Stimulated activated CD8-positive, alpha-beta memory T cell treated with anti-CD3 and anti-CD28 coated beads, Interleukin-4, amount 100 ng/mL, for 24 hours (primary cell): ENCODE measurements at regions not wholly inside any gene's neighbourhood (a gene's known extent, or its start where the extent isn't known, plus 50 kb on each side); places are given as distances from the start of the nearest gene placed in this dataset.
"Not testable (repeated sequence)": the region's sequence is repeated elsewhere in the genome, so short reads cannot be mapped to it uniquely, and the experiment has no call there.

Source experiments
- DNase-seq: peaks from one replicate; pipeline ENCODE4 v3.0.0-alpha.2; 2020; ENCODE audit warnings: low read depth

DNA sequence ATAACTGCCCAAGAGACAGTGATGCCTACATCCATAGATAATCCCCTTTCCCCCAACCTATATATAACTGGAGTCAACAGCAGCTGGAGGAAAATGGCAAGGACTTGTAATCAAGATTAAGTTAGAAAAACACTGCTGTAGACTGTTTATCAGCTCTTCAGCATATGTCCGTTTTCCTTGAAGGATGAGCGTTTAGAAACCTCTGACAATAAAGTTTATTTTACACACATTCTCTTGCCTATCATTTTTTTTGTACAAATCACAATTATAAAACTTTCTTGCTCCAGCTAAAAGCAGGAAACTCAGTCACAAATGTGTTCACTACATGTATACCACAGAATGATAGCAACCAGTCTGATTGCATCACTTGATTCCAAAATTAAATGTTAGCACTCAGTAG lies 50.8 kb downstream of the PPIAL4G start:
- DNase-seq, result not testable (repeated sequence)

DNA sequence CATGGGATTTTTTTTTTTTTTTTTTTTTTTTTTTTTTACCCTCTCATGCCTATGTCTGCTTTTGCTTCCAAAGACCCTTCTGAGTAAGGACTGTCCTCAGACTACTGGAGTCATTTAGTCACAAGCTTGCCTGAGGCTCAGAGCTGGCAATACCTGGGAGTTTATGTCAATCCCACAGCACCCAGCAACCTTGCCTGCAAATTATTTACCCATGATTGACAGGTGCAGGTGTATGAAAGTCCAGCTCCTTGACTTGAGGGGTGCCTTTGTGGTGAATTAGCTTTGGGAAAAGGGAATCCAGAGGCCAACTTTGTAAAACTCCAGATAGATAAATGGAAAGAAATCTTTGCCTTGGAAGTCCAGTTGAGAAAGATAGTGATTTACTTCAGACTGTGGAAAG lies 53.2 kb downstream of the PPIAL4G start:
- not testable (repeated sequence) for DNase-seq

DNA sequence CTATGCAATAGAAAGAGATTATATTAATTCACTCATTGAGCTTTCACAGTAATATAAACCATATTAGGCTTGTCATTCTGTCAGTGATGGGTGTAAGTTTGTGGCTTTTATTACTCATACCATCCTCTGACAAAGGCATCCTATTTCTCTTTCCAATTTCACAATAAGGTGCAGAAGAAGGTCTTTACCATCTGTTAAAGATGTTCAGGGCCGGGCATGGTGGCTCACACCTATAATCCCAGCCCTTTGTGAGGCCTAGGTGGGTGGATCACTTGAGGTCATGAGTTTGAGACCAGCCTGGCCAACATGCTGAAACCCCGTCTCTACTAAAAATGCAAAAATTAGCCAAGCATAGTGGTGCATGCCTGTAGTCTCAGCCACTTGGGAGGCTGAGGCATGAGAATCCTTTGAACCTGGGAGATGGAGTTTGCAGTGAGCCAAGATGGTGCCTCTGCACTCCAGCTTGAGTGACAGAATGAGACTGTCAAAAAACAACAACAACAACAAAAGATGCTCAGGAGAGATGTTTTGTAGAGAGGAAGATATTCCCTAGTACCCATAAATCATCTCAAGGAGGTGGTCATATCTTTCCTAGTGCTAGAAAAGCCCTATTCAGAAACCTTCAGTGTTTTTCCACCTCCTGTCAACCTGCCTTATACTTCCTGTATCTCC lies 56.0 kb downstream of the PPIAL4G start:
- not testable (repeated sequence) for DNase-seq

DNA sequence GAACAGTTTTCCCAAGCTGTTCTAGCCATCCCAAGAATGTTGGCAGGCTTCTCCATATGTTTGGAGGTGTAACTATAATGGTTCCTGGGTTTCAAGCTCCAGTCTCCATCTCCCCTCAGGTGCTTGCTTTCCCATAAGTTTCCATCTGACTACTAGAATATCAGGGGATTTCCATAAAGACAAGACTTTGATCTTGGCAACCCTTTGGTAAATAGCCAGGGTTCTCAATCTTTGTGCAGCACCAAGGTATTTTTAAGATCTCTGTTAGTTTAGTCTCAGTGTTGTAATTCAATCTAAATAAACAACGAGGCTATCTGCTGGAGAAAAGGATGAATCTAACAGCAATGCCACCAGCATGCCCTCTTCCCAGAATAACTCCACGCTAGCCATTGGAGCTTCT lies 56.7 kb downstream of the PPIAL4G start:
- DNase-seq, result not testable (repeated sequence)

DNA sequence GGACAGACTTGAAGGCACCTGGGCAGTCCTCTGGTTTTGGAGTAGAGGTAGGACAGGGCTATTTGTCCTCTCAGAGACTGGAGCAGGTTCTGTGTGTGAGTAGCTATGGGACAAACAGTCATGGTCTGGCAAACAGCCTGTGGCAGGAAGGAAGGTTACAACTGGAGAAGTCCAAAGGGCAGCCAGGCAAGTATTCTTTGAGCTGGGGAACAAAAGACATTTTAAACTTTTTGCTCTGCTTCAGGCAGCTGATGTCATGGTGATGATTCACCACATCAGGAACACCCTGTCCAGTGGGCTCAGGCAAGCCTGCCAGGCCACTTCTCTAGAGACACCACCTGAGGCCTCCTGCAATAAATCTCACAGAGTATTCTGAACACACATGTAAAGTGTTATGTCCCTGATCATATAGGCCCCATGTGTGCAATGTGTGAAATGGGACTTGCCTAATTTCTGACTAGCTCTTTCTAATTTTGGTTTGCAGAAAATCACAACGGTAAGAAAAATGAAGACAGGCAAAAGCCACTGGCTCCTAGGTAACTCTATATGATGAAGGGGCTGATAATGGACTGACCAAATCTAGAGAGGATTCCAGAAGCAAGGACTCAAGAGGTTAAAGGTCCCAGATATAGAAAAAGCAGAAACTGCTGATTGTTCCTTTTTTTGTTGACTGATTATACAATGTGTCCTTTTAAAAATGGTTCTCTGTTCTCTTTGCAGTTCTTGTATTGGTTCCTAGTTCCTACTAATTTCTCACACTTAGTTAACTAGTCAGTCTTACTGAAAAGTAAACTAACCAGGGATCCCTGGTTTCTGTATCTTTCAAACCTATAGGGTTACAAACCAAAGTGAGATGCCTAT lies 58.7 kb downstream of the PPIAL4G start:
- not testable (repeated sequence) for DNase-seq

DNA sequence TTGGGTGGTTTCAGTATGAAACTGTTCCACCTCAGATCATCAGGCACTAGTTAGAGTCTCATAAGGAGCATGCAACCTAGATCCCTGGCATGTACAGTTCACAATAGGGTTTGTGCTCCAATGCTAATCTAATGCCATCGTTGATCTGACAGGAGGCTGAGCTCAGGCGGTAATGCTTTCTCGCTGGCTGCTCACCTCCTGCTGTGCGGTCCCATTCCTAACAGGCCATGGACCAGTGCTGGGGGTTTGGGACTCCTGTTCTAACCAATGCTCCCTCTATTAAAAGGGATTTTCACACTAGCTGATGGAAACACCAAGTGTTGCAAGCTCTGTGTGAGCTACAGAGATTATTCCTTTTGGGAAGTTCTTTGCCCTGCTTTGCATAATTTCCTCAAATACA lies 60.2 kb downstream of the PPIAL4G start:
- DNase-seq, result not testable (repeated sequence)

DNA sequence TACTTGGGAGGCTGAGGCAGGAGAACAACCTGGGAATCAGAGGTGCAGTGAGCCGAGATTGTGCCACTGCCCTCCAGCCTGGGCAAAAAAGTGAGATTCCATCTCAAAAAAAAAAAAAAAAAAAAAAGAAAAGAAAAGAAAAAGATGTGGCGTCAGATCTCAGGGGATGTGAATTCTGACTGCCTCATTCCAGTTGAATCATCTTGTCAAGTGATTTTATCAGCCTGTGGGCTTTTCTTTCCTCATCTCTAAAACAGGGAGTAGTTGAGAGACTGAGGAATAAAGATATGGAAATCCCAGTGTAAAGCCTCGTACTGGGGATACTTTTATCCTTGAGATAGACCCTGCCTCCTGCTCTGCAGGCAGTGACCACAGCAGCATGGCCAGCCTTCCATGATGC lies 65.9 kb downstream of the PPIAL4G start:
- DNase-seq, result not testable (repeated sequence)

DNA sequence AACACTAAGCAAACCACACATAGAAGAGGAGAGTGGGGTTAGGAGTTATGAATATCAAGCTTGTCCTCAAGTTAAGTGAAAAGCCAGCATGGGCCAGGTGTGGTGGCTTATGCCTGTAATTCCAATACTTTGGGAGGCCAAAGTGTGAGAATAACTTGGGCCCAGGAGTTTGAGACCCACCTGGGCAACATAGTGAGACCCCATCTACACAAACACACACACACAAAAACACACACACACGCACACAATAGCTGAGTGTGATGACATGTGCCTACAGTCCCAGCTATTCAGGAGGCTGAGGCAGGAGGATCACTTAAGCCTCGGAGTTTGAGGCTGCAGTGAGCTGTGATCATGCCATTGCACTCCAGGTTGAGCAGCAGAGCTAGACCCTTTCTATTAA lies 69.7 kb downstream of the PPIAL4G start:
- not testable (repeated sequence) for DNase-seq

DNA sequence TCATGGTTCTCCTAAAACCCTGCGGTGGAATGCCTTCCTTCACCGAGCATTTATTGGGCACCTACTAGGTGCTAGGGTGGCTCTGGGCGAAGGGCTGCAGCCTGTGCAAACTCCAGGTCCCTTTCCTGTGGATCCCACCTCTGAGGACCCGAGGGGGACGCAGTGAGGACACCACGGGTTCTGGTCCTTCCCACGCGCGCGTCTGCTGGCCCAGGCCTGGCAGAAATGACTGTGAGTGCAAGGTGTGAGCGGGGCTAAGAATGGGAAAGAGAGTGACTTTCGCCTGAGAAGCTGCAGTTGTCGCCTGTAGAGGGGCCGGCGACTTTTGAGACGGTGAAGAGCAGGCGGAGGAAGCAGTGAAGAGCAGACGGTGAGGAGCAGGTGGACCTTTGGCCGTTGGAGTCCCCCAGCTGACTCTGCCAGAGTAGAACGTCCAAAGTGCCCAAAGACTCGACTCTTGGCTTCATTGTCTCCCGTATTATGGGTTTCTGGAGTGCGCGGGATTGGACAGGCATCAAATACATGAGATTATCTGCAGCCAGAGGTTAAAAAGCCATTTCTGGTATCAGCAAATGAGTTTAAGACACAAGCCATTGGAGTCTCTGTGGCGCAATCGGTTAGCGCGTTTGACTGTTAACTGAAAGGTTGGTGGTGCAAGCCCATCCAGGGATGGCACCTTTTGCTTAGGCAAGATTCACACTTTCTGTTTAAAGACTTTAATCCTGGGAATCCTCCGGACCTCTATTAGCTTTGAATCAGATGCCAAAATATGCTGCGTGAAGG lies 78.1 kb downstream of the PPIAL4G start:
- not testable (repeated sequence) for DNase-seq

DNA sequence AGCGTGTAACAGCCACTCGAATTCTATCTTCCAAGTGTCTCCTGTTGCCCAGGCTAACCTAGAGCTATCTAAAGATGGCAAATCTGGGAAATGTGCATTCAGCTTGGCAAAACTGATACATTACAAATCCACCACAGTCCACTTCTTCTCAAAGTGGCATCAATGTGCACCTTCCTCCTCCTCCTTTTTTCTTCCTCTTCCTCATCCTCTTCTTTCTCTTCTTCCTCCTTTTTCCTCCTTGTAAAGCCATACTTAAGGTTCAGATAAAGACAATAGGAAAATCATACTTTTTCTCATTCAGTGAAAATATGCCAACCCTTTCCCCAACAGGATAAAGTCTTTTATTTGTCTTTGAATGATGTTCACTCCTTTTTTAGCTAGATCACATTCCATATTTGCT lies 79.2 kb downstream of the PPIAL4G start:
- not testable (repeated sequence) for DNase-seq

DNA sequence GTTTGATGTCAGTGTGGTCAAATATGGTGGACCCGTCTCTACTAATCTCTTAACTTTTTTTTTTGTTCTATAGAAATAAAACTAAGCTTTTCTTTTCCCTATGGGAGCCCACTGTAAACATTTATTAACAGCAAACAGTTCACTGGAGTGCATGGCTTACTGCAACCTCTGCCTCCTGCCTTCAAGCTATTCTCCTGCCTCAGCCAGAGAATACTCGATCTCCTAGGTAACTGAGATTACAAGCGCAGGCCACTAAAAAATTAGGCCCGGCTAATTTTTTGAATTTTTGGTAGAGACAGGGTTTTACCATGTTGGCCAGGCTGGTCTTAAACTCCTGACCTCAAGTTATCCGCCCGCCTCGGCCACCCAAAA lies 80.0 kb downstream of the PPIAL4G start:
- DNase-seq, result not testable (repeated sequence)

DNA sequence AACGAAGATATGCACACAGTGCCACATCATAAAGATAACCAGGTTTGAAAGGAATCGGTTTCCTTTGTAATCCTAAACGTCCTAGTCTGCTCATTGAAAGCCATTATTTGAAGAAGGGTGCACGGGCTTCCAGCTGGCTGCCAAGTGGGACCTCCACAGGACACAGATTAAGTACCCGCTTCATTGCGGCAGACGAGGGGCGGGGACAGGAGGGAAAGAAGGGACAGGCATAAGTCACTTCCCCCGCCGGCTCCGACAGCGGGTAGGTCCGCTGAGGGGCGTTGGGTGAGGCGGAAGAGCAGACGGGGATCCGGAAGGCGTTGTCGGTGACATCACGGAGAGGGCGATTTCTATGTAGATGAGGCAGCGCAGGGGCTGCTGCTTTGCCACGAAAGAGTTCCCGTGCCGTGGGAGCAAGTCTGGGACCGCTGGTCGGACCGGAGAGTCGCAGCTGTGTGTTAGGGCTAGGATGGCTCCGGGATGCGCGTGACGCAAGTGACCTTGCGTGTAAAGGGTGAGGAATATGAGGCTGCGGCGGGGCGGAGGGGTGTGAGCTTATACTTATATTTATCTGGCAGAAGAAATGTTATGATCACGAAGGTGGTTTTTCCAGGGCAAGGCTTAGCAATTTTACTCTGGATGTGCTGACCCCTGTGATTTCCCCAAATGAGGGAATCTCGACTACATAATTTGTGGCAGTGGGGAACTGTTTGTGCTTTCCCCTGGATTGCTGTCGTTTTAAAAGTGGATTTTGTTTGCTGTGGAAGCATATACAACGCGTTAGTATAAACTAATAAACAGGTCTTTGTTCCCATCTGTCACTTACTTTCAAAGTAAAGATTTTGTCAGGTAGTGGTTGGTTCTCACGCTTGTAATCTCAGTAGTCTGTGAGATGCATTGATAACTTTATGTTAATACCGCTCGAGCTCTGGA lies 80.7 kb downstream of the PPIAL4G start:
- DNase-seq, result peak; percentile 78

DNA sequence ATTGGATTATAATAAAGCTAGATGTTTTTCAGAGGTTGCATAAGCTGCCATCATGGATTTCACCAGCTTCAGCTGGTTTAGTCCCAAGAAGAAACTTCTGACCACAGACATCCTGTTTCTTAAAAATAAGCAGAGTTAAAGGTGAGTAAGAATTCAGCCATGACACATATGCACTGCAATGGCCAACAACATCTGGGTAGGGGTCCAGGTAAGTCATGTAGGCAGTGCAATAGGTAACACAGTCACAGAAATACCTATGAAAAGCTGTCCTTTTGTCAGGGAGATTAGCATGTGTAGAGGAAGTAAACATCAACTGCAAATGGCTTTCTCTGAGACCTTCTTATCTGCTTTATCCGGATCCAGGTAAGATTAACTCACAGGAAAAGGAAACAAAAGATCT lies 85.6 kb downstream of the PPIAL4G start:
- DNase-seq, result not testable (repeated sequence)

DNA sequence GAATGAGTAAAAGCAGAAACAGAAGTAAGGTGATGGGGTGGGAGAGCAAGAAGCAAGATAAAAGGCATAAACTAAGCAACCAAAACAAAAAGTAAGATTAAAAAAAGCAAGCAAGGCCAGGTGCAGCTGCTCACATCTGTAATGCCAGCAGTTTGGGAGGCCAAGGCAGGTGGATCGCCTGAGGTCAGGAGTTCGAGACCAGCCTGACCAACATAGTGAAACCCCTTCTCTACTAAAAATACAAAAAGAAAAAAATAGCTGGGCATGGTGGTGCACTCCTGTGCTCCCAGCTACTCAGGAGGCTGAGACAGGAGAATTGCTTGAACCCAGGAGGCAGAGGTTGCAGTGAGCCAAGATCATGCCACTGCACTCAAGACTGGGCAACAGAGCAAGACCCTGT lies 90.6 kb downstream of the PPIAL4G start:
- not testable (repeated sequence) for DNase-seq

DNA sequence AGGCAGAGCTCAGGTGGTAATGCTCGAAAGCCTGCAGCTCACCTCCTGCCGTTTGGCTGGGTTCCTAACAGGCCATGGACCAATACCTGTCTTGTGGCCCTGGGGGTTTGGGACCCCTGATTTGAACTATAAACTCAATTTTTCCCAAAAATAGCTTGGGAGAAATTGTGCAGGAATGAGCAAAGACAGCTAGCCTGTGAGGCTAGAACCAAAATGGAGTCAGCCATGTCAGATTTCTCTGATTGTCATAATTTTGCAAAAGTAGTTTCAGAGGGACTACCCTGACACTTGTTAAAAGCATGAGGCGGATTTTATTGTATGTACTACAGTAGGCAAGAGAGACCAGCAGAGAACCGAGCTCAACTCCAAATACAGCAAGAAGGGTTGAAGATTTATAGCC lies 91.8 kb downstream of the PPIAL4G start:
- not testable (repeated sequence) for DNase-seq

DNA sequence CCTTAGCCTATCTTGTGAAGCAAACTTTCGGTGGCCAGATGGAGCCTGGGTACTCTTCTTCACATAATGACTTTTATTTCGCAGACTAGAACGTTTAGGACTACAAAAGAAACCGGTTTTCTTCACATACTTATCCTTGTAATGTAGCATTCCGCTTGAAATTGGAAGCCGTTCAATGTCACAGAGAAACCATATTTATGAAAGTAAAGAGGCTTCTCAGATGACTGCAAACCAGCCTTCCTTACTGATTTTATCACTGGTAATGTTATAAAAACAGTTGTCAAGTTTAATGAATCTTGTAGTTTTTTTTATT lies 94.1 kb downstream of the PPIAL4G start:
- no peak for DNase-seq

DNA sequence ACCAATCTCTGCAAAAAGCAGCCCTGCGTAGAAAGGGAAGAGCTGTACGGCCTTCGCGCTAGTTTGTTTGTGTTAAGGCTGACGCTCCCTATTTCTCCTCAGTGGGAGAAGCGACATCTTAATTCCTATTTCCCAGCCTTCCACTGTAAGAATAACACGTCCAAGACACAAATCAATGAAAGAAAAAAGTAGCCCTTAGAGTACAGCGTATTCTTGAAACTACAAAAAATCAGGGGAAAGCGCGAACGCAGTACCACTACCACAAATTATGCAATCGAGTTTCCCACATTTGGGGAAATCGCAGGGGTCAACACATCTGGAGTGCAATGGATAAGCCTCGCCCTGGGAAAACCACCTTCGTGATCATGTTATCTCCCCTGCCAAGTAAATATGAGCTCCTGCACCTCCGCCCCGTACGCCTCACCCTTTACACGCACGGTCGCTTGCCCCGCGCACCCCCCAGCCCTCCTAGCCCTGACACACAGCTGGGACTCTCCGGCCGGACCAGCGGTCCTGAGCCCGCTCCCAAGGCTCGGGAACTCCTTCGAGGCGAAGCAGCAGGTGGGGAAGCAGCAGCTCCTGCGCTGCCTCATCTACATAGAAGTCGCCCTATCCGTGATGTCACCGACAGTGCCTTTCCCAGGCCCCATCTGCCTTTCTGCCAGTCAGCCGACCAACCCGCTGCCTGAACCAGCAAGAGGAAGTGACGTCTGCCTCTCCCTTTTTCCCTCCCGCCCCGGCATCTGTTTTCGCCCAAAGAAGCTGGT lies 94.7 kb downstream of the PPIAL4G start:
- DNase-seq, result peak; percentile 79

DNA sequence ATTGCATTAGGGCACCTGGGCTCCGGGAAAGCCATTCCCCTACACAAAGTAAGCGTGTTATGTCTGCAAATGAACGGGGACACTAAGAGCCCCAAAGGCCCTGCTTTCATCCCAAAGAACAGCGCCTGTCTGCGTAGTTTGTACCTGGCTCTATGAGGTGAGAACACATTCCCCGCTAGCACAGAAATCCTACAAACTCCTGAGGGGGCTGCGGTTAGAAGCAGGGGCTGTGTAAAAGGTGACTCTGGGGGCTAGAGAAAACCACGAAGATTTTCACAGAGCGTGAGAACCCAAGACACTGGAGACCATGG lies 95.2 kb downstream of the PPIAL4G start:
- DNase-seq, result not testable (repeated sequence)

DNA sequence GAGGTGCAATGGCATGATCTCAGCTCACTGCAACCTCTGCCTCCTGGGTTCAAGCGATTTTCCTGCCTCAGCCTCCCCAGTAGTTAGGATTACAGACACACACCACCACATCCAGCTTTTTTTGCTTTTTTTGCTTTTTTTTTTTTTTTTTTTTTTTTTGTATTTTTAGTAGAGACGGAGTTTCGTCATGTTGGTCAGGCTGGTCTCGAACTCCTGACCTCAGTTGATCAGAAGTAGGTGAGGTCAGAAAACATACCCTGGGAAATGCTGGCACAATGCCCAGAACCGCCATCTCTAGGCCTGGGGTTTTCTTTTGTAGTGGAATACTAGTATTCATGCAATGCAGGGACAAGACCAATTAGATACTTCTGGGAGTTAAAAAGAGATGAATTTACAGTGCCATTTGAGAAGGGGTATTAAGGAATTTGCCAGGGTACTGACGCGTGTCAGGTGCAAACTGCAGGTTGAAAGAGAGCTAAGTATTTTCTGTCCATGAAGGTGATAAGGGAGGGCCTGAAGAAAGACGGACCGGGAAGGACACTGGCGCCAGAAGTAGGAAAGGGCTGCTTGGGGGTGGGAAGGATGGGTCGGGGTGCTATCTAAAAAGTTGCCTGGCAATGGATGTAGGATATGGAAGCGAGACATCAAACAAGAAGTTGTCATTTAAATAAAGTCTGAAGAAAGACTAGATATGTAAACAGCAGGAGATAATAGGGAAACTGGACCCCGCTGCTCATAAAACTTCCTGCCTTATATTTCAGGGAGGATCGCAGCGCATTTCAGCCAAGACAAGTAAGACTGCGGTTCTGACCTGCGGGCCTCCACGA lies 95.8 kb downstream of the PPIAL4G start:
- DNase-seq, result not testable (repeated sequence)

DNA sequence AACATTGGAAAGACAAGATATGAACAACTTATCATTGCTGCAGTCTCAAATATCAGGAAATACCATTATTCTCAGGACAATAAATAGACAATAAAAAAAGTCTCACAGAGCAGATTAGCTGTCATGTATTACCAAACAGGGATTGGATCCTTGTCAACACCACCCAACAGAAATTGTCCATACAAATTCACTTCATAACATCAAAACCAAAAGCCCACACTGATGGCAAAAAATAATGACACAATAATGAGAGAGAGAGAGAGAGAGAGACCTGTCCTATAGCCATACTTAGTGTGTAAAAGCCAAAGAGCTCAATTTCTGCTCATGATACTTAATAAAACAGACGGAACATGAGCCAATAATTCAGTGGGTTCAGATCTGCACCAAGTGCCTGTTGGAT lies 96.5 kb downstream of the PPIAL4G start:
- no peak for DNase-seq
